ENCODE measurements at regions not wholly inside any gene's neighbourhood (a gene's known extent, or its start where the extent isn't known, plus 50 kb on each side); places are given as distances from the start of the nearest gene placed in this dataset.

DNA sequence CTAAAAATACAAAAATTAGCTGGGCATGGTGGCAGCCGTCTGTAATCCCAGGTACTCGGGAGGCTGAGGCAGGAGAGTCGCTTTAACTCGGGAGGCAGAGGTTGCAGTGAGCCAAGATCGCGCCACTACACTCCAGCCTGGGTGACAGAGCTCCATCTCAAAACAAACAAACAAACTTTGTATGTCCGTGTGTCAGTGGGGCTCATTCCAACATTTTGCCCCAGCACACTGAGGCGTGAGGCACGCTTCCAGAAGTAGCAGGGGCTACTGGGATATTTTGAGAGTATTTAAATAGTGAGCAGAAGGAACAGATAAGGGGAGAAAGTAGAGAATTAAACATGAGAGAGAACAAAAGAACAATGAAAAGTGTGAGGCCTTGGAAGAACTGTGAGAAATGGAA, 83.3 kb upstream of the TANK start:
- no peak for DNase-seq (ENCODE audit: low read depth)
- in situ Hi-C loops (cut with HindIII; ENCODE audit: low pct_unique_long_range_greater_than_20kb, low sequenced_read_pairs): no loop called here

DNA sequence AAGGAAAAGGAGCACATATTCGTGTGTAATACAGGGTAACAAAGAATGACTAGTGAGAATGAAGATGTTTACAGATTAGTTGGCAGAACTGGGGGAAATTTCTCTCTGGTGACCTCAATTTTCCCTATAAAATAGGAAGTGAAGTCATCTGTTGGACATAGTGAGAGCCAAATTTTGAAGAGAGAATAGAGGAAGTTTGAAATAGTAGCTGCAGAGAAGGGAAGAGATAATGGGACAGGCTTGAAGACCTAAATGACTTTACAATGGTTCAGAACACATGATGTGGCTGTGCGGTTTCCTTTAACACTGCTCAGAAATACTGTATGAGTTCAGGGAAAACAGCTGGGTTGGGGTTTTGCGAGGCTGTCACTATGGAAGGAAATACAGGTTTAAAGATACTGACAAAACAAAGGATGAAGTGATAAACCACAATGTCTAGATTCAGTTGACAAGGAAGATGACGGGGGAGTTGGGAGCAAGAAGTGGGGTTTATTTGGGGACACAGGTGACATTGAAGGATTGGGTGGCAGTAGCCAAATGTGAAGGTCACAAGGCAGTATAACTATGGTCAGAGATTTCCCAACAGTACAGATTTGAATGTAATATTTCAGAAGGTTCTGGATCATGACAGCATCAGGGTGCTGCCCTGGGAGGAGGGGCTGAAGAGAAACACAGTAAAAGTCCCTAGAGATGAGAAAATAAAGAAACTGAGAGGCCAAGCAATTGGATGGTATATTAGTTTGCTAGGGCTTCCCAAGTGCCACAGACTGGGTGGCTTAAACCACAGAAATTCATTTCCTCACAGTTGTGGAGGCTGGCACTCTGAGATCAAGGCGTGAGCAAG, 82.6 kb upstream of the TANK start:
- DNase-seq (ENCODE audit: low read depth): no peak
- in situ Hi-C loops (cut with HindIII; ENCODE audit: low pct_unique_long_range_greater_than_20kb, low sequenced_read_pairs): no loop called here

DNA sequence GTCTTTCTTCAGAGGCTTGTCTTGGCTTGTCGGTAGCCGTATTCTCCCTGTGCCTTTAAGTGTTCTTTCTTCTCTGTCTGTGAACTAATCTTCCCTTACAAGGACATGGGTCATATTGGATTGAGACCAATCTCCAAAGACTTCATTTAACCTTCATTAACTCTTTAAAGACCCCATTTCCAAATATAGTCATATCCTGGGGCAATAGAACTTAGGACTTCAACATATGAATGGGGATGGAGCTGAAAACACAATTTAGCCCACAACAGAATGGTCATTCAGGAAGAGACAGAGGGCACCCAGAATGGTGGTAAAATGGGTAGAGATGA, 82.1 kb upstream of the TANK start:
- in situ Hi-C loops (cut with HindIII; ENCODE audit: low pct_unique_long_range_greater_than_20kb, low sequenced_read_pairs): no loop called here

DNA sequence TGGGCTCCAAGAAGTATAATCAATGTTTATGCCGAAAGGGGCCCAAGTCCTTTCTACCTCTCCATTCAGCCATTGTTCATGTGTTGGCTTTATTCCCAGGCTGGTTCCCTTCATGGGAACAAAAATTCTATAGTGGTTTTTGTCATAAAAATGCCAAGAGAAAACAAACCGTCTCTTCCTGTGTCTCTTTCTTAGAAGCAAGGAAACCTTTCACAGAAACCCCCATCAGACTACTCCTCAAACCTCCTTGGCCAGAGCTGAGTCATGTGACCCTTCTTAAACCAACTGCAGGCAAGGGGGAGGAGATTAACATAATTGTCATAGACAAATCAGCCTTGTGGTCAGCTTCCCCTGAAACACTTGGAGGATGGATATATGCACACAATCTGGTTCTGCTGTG, 75.1 kb upstream of the TANK start:
- in situ Hi-C loops (cut with HindIII; ENCODE audit: low pct_unique_long_range_greater_than_20kb, low sequenced_read_pairs): no loop called here
- DNase-seq (ENCODE audit: low read depth): no peak

More for the DNA sequence above, 82.1 kb upstream of the TANK start:
- no peak for DNase-seq (ENCODE audit: low read depth)

DNA sequence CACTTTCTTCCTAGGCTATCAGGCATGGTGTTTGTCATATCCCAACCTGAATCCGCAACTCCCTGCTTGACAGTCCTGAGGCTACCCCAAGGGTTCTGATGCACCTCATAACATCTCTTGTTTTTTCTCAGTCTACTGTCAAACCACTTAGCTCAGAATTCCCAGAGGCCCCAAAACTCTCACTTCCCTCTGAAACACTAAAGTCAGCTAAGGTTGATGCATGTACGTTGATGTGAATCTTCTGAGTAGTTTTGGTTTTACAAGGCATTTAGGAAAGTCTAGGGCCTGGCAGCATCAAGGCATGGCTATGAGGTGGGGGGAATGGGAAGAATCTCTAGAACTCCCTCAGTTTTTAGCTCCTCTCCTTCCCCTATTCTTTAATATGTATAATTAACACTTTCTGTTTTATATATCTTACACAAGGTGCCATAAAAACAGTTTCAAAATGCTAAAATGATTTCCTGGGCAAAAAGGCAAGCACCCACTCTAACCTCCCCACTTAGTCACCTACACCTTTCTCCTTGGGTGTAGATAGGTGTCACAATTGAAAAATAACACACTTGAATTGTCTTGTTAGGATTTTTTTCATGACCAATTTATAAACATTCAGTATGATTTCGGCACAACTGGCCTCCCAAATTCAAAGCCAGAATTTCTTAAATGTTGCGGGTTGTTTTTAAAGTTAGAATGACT, 71.4 kb upstream of the TANK start:
- DNase-seq (ENCODE audit: low read depth): no peak
- in situ Hi-C loops (cut with HindIII; ENCODE audit: low pct_unique_long_range_greater_than_20kb, low sequenced_read_pairs): no loop called here

DNA sequence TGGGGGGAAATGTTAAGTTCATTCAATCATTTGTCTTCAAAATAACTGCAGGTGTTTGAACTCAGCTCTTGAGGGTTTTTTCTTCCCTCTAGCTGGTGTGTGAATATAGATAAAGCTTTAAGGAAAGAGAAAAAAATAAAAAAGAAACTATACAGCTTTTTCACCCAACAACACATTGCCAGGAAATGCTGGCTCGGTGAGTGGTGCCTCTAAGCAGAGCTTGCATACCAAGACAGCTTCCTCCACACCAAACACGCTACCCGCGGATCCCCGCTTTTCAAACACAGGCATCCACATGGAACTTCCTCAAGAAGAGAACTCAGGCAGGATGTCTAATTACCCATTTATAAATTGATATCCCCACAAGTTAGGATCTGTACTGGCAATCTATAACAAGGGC, 69.8 kb upstream of the TANK start:
- in situ Hi-C loops (cut with HindIII; ENCODE audit: low pct_unique_long_range_greater_than_20kb, low sequenced_read_pairs): no loop called here
- DNase-seq (ENCODE audit: low read depth): no peak

DNA sequence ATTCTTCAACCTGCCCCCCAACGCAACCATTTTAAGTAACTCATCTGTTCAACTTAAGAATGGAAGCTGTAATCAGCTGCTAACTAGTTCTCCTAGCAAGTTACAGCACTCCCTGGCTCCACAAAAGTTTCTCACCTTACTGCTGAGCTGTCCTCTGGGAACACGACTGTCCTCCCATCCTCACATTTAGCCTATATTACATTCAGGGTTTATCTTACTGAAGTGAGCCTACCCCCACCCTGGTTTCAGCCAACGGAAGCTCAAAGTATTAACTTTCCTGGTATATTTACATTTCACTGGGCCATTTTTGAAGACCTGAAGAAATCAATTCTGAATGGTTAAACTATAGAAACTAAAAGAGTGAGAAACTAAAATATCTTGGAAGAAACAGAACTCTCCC, 64.9 kb upstream of the TANK start:
- no peak for DNase-seq (ENCODE audit: low read depth)
- in situ Hi-C loops (cut with HindIII; ENCODE audit: low pct_unique_long_range_greater_than_20kb, low sequenced_read_pairs): no loop called here

DNA sequence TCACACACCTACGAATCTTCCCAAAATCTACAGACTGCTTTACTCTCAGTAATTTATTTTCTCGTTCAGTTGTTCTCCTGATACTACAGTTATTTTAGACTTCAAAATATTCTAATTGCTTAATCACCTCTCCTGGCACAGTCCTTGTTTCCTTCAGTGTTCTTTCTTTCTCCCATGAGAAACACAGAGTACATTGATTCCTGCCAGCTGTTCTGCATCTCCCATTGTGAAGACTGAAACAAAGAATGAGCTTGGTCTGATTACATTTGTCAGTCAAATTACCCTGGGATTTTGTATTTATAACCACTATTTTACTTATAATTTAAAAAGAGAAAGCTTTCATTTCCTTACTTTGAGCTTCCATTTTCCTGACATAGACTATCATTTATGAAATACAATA, 63.9 kb upstream of the TANK start:
- in situ Hi-C loops (cut with HindIII; ENCODE audit: low pct_unique_long_range_greater_than_20kb, low sequenced_read_pairs): no loop called here
- DNase-seq (ENCODE audit: low read depth): no peak

DNA sequence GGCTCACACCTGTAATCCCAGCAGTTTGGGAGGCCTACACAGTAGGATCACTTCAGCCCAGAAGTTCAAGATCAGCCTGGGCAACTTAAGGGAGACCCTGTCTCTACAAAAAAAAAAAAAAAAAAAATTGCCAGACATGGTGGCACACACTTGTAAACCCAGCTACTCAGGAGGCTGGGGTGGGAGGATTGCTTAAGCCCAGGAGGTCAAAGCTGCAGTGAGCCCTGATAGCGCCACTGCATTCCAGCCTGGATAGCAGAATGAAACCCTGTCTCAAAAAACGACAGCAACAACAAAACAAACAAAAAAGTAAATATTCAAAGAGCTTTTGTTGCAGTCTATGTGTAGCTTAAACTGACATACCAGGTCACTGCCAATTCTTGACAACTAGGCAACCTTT, 63.1 kb upstream of the TANK start:
- no peak for DNase-seq (ENCODE audit: low read depth)
- in situ Hi-C loops (cut with HindIII; ENCODE audit: low pct_unique_long_range_greater_than_20kb, low sequenced_read_pairs): no loop called here

DNA sequence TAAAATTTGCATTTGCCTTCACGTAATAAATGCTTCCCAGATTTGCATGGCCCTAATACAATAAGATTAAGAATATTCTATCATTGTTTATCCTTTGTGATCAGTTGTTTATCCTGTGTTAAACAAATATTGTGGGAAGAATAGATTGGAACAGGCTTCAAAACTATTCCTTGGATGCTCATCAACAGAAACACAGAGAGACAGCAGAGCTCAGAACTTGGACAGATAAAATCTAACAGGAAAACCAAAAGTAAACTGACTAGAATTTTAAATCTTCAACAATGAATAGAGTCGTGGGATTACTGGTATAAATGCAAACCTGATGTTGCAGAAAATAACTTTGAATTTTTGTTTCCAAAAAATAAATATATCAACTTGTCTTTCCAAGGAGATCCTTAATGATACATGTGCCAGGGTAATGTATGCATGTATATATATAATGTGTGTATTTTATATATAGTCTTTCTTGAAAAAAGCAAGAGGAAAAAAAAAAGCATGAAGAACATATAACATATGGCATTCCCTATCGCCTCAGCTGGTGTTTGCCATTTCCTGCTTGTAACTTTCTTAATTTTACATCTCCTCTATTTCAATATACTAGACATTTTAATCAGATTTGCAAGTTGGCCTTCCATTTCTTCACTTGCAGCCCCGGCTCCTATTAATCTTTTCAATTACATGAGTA, 59.9 kb upstream of the TANK start:
- DNase-seq (ENCODE audit: low read depth): no peak
- in situ Hi-C loops (cut with HindIII; ENCODE audit: low pct_unique_long_range_greater_than_20kb, low sequenced_read_pairs): no loop called here

DNA sequence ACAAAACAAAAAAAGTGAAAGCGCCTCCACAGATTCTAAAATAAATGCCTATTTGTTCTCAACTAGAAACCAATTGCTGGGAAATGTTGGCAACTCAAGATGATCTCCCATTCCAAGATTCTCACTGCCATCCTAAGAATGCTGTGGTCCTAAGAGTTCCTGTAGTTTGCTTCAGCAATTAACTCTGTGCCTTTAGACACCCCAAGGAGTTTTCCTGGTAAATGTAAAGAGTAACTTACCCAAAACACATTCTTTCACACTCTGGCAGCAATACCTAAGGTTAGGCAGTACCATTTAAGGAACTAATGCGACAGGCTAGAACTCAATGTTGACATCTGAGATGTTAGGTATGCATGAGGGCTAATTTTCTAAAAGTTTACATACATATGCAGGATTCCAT, 58.8 kb upstream of the TANK start:
- in situ Hi-C loops (cut with HindIII; ENCODE audit: low pct_unique_long_range_greater_than_20kb, low sequenced_read_pairs): no loop called here
- no peak for DNase-seq (ENCODE audit: low read depth)

DNA sequence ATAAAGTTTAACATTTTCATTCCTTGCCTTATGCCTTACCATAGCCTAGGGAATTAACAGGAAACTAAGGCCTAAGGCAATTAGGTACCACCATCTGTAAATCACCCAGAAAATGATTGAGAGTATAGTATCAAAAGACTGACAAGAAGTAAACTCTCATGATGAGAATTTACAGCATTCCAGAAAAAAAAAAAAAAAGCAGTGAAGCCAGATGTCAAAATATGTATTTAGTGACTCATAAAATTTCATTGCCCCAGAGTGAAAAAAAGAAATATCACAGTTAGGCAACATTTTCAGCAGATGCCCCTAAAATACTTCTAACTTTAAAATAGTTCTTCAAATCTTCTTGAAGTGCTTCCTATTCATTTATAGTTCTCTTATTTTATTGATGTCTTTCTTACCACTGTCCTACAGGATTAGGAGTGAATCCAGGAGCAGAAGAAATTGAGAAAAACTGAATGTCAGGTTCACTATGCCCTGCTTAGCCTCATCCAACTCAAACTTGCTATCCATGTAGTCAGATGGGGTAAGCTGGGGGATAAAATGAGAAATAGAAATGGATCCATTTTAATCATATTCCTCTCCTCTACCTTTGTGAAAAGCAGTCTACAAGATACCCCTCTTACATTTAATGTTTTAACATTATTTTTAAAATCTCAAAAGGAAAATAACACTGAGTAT, 57.3 kb upstream of the TANK start:
- DNase-seq (ENCODE audit: low read depth): no peak
- in situ Hi-C loops (cut with HindIII; ENCODE audit: low pct_unique_long_range_greater_than_20kb, low sequenced_read_pairs): no loop called here

DNA sequence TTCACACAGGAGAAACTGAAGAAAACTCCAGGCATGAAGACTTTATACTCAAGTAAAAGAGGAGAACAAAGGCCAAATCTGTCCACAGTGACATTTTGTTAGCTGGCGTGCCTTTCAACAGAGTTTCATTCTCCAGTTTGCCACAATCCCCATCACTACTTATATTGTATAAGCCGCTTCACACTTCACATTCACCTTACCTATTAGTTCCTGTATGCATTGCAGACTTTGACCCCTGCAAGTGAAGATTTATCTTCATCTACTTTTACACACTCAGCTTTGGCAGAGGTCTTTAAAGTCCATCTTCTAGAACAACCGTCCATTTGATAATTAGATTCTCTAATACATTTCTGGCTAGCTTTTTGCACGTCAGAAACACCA, 56.8 kb upstream of the TANK start:
- in situ Hi-C loops (cut with HindIII; ENCODE audit: low pct_unique_long_range_greater_than_20kb, low sequenced_read_pairs): no loop called here
- no peak for DNase-seq (ENCODE audit: low read depth)

DNA sequence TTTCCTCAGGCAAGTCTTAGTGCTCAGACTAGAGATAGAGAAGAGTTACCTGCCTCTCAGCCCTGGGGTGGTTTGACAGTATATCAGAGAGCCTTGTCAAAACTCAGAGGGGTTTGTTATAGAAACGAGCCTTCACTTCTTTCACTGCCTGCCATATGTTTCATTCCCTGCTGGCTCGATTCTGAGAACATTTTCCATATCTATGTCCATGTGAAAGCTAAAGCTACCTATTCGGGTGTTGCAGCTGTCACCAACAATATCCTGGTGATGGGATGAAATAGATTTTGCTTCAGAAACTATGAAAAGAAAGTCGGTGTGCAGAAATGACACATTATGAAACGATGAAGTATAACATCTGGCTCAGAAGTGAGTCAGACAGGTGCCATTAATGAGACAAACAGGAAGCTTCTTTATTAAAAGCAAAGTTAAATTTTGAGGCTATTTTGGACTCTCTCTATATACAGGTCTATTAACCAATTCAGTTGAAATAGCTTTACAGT, 56.1 kb upstream of the TANK start:
- in situ Hi-C loops (cut with HindIII; ENCODE audit: low pct_unique_long_range_greater_than_20kb, low sequenced_read_pairs): no loop called here
- no peak for DNase-seq (ENCODE audit: low read depth)

DNA sequence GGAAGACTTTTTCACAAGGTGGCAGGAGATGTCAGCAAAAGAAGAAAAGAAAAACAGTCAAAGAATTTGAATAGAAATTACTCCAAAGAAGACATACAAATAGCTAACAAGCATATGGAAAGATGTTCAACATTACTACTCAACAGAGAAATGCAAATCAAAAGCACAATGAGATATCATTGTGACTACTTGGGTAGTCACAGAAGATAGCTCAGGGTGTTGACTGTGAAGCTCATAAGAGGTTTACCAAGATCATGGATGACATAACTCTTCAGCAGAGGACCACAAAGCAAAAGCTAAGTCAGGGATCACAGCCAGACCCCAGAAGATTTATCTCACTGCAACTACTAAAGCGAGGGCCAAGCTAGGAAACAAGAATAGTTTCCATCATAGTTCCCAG, 53.0 kb upstream of the TANK start:
- DNase-seq (ENCODE audit: low read depth): no peak
- in situ Hi-C loops (cut with HindIII; ENCODE audit: low pct_unique_long_range_greater_than_20kb, low sequenced_read_pairs): no loop called here

Measured in Caki2 (cell line).